ENCODE measurements at regions not wholly inside any gene's neighbourhood (a gene's known extent, or its start where the extent isn't known, plus 50 kb on each side); places are given as distances from the start of the nearest gene placed in this dataset.

DNA sequence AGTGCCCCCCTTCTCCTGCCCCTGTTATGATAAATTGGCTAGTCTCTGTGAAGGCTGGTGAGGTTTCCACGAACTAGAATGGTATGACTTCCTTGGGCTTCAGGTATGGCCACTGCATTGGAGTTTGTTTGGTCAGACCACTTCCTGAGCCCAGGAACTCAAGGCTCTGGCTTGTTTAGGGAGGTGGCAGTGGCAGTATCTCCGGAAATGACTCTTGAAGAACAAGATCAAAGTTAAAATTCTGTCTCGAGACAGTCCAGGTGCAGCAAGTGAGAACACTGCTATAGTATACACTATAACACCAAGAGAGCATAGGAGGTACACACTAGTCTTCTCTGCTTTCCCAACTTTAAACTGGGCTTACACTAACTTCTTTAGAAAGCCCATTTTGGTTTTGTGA lies 309.1 kb downstream of the KLF12 start:
- TF ChIP-seq POLR2AphosphoS5 (IDR thresholded peaks at IDR 0.05; ENCODE audit: borderline replicate concordance, low read depth, low read length) = no peak
- no peak for TF ChIP-seq EZH2 (IDR thresholded peaks at IDR 0.05)

All from SK-N-MC (cell line).